ENCODE measurements at regions not wholly inside any gene's neighbourhood (a gene's known extent, or its start where the extent isn't known, plus 50 kb on each side); places are given as distances from the start of the nearest gene placed in this dataset.

DNA sequence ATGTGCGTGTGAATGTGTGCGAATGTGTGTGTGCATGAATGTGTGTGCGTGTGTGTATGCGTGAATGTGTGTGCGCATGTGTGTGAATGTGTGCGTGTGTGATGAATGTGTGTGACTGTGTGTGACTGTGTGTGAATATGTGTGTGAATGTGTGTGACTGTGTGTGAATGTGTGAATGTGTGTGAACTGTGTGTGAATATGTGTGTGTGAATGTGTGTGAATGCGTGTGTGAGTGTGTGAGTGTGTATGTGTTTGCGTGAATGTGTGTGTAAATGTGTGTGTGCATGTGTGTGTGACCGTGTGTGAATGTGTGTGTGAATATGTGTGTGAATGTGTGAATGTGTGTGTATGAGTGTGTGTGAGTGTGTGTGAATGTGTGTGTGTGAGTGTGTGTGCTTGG lies 1103.8 kb downstream of the TSN start:
- DNase-seq (ENCODE audit: low spot score): no peak
- TF ChIP-seq, protein P1, sequence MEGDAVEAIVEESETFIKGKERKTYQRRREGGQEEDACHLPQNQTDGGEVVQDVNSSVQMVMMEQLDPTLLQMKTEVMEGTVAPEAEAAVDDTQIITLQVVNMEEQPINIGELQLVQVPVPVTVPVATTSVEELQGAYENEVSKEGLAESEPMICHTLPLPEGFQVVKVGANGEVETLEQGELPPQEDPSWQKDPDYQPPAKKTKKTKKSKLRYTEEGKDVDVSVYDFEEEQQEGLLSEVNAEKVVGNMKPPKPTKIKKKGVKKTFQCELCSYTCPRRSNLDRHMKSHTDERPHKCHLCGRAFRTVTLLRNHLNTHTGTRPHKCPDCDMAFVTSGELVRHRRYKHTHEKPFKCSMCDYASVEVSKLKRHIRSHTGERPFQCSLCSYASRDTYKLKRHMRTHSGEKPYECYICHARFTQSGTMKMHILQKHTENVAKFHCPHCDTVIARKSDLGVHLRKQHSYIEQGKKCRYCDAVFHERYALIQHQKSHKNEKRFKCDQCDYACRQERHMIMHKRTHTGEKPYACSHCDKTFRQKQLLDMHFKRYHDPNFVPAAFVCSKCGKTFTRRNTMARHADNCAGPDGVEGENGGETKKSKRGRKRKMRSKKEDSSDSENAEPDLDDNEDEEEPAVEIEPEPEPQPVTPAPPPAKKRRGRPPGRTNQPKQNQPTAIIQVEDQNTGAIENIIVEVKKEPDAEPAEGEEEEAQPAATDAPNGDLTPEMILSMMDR (IDR thresholded peaks at IDR 0.05): no peak
- Histone ChIP-seq H3K4me1 (ENCODE audit: control insufficient read depth in 1 of 2, low read depth in 2 of 2) (no peaks in the 10 kb centered on the region), H3K27ac (no peak overlapping the region), H3K4me3 (no peak overlapping the region), H3K36me3 (no peaks in the 10 kb centered on the region), H3K27me3 (replicated peaks; ENCODE audit: insufficient read depth) (no peaks in the 10 kb centered on the region), H3K9me3 (no peaks in the 10 kb centered on the region)
- ATAC-seq (ENCODE audit: insufficient number of reproducible peaks, low FRiP score, low read depth): no peak

DNA sequence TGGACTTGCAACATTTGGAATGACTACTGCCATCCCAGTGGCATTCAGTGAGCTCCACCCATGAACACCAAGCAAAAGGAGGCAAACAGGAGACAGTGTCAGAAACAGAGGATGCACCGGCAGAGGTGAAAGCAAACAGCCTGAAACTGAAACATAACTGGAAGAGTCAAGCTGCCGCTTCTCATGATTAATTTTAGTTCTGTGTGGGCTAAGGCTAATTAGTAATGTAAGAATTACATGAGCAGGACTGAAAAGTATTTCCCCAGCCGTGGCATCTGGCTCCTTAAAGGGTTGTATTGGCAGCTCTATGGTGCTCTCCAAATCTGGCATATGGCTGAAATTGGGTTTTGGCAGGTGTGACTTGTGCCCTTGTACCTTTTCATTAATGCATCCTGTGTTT lies 1108.1 kb downstream of the TSN start:
- Histone ChIP-seq H3K36me3 (no peaks in the 10 kb centered on the region), H3K4me3 (no peak overlapping the region), H3K4me1 (ENCODE audit: control insufficient read depth in 1 of 2, low read depth in 2 of 2) (no peaks in the 10 kb centered on the region), H3K27ac (no peak overlapping the region), H3K27me3 (replicated peaks; ENCODE audit: insufficient read depth) (no peaks in the 10 kb centered on the region), H3K9me3 (no peaks in the 10 kb centered on the region)
- DNase-seq (ENCODE audit: low spot score): no peak
- ATAC-seq (ENCODE audit: insufficient number of reproducible peaks, low FRiP score, low read depth): no peak
- TF ChIP-seq, protein P1 (IDR thresholded peaks at IDR 0.05): no peak

DNA sequence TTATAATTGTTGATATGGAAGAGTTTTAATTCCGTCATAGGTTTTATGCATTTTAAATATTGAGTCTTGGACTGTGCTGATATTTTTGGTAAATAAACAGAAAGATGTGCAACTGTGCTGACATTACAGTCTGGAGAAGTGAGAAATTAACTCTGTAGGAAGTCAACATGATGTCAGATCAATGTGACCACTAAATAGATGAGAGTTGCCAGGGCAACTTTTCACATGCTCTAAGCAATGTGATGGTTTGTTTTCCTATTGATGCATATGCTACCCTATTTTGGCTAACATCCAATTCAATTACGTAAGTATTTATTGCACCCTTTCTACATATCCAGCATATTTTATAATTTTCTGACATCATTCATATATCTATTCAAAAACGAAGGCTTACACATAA lies 1109.3 kb downstream of the TSN start:
- Histone ChIP-seq H3K4me3 (no peak overlapping the region), H3K27me3 (replicated peaks; ENCODE audit: insufficient read depth) (no peaks in the 10 kb centered on the region), H3K27ac (no peak overlapping the region), H3K36me3 (no peaks in the 10 kb centered on the region), H3K9me3 (no peaks in the 10 kb centered on the region), H3K4me1 (ENCODE audit: control insufficient read depth in 1 of 2, low read depth in 2 of 2) (no peaks in the 10 kb centered on the region)
- ATAC-seq (ENCODE audit: insufficient number of reproducible peaks, low FRiP score, low read depth) (no peak), DNase-seq (ENCODE audit: low spot score) (no peak)
- TF ChIP-seq, protein P1 (IDR thresholded peaks at IDR 0.05): no peak

DNA sequence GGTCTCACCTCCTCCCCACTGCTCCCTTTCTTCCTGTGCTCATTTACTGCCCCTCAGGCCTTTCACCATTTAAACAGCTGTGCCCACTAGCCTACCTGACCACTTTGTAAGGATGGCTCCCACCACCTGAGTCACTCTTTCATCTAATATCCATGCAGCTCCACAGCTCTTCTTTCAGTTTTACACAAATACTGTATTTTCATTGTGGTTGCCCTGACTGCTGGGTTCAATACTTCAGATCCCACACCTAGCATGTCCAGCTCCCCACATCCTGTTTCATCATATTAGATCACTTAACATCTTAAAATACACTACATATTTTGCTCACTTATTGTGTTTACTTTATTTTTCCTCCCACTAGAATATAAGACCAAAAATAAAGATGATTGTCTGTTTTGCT lies 1110.6 kb downstream of the TSN start:
- ATAC-seq (ENCODE audit: insufficient number of reproducible peaks, low FRiP score, low read depth) (no peak), DNase-seq (ENCODE audit: low spot score) (no peak)
- Histone ChIP-seq H3K4me3 (no peak overlapping the region), H3K9me3 (no peaks in the 10 kb centered on the region), H3K4me1 (ENCODE audit: control insufficient read depth in 1 of 2, low read depth in 2 of 2) (no peaks in the 10 kb centered on the region), H3K27ac (no peak overlapping the region), H3K27me3 (replicated peaks; ENCODE audit: insufficient read depth) (no peaks in the 10 kb centered on the region), H3K36me3 (no peaks in the 10 kb centered on the region)
- TF ChIP-seq, protein P1 (IDR thresholded peaks at IDR 0.05): no peak

DNA sequence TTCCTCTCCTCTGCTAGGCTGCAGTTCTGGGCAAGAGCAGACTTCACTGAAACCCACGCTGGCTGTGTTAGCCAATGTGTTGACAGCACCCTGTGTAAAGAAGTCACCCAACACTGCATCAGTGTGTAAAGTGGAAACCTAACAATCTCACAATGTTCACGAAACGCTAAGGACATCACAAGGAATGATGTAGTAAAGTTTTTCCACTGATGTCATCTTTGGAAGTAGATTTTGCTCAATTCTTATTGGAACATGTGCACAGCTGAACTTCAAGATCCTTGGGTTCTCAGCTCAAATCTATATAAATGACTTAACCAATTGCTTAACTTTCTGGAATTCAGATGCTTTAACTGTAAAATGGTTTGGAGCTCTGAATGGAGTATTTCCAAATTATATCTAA lies 1112.5 kb downstream of the TSN start:
- Histone ChIP-seq H3K4me1 (ENCODE audit: control insufficient read depth in 1 of 2, low read depth in 2 of 2) (no peaks in the 10 kb centered on the region), H3K9me3 (no peaks in the 10 kb centered on the region), H3K27ac (no peak overlapping the region), H3K36me3 (no peaks in the 10 kb centered on the region), H3K4me3 (no peak overlapping the region), H3K27me3 (replicated peaks; ENCODE audit: insufficient read depth) (no peaks in the 10 kb centered on the region)
- TF ChIP-seq, protein P1 (IDR thresholded peaks at IDR 0.05): no peak
- no peak for ATAC-seq (ENCODE audit: insufficient number of reproducible peaks, low FRiP score, low read depth)
- no peak for DNase-seq (ENCODE audit: low spot score)
